GM23248 (cell line): ENCODE measurements at regions not wholly inside any gene's neighbourhood (a gene's known extent, or its start where the extent isn't known, plus 50 kb on each side); places are given as distances from the start of the nearest gene placed in this dataset.

ENCODE experiments used
- EZH2 ChIP-seq: fragments of 200-600 bp; sonication (generic); IDR thresholded peaks from 2 replicates; pipeline ENCODE4 v1.6.1; 2018; ENCODE audit warnings: antibody characterized with exemption, mild to moderate bottlenecking; ENCODE audit not compliant: insufficient read depth, poor library complexity, severe bottlenecking
- EZH2phosphoT487 ChIP-seq: fragments of 200-600 bp; sonication (generic); IDR thresholded peaks from 2 replicates; pipeline ENCODE4 v1.6.1; 2018; ENCODE audit warnings: antibody characterized with exemption, moderate library complexity, mild to moderate bottlenecking, low read depth; ENCODE audit not compliant: insufficient read depth

DNA sequence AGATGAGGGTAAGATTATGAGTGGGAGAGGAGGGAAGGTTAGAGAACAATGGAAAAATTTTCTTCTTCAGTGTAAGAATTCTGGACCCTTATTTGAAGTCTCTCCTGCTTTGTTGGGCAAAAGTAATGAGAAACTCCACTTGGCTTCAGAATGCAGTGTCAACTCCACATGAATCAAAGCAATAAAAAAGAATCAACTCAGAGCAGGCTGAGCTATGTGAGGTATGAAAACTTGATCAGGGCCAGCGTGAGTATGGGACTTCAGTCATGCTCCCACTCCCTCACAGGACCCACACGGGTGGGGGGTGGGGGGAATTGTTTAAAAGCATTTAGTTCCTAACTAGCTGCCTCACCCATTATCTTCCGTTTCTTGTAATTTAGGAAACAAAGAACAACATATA is 502.2 kb downstream of the PDCD6IP start:
- TF ChIP-seq EZH2 (no peak), EZH2phosphoT487 (no peak)
